Keratinocyte (primary cell): ENCODE measurements at regions not wholly inside any gene's neighbourhood (a gene's known extent, or its start where the extent isn't known, plus 50 kb on each side); places are given as distances from the start of the nearest gene placed in this dataset.
A peak's percentile ranks its signal among the peaks of the same experiment; 100 is the strongest.

ENCODE experiments used
- DNase-seq: peaks from one replicate; pipeline ENCODE4 v3.0.0-alpha.2; 2011; ENCODE audit warnings: low read depth, missing footprints, low spot score
- FAIRE-seq: peaks from 2 replicates; lab custom pipeline; 2011; peaks lifted over from hg19 to GRCh38; lab: Jason Lieb, UNC
- H2AFZ ChIP-seq: 2 replicates; pipeline ENCODE4 v1.6.0; 2012; ENCODE audit warnings: low read length, control low read depth, inconsistent platforms; ENCODE audit not compliant: control insufficient read depth
- H3K27ac ChIP-seq: 2 replicates; pipeline ENCODE4 v1.5.1; 2011; ENCODE audit warnings: low read length; ENCODE audit not compliant: control insufficient read depth, insufficient read depth
- H3K27me3 ChIP-seq: 3 replicates; pipeline ENCODE4 v1.6.0; 2011; ENCODE audit warnings: low read length; ENCODE audit not compliant: control insufficient read depth, insufficient read depth; ENCODE audit errors: extremely low read depth
- H3K36me3 ChIP-seq, 2 experiments: 2 replicates in 1 of 2; 3 replicates in 1 of 2; pipeline ENCODE4 v1.5.1; 2011; ENCODE audit warnings: low read length in 2 of 2, mild to moderate bottlenecking in 1 of 2; ENCODE audit not compliant: control insufficient read depth in 2 of 2, insufficient read depth in 2 of 2; ENCODE audit errors: extremely low read depth in 1 of 2
- H3K4me1 ChIP-seq: 3 replicates; pipeline ENCODE4 v1.5.1; 2011; ENCODE audit warnings: low read length; ENCODE audit not compliant: control insufficient read depth, insufficient read depth; ENCODE audit errors: extremely low read depth
- H3K4me2 ChIP-seq: 3 replicates; pipeline ENCODE4 v1.6.0; 2011; ENCODE audit warnings: low read depth, low read length; ENCODE audit not compliant: control insufficient read depth, insufficient read depth; ENCODE audit errors: extremely low read depth
- H3K4me3 ChIP-seq, 3 experiments: fragments of 200-600 bp in 1 of 3; sonication (generic) in 1 of 3; 2 replicates in 2 of 3; 3 replicates in 1 of 3; pipeline ENCODE4 v1.5.1; 2011 to 2016; ENCODE audit warnings: low read length in 3 of 3, mild to moderate bottlenecking in 3 of 3, control low read depth in 2 of 3, inconsistent platforms in 1 of 3, low read depth in 1 of 3, mixed read lengths in 1 of 3, mixed run types in 1 of 3, moderate library complexity in 1 of 3; ENCODE audit not compliant: control insufficient read depth in 2 of 3, insufficient read depth in 2 of 3; ENCODE audit errors: extremely low read depth in 1 of 3
- H3K79me2 ChIP-seq: 2 replicates; pipeline ENCODE4 v1.6.0; 2012; ENCODE audit warnings: low read length; ENCODE audit not compliant: control insufficient read depth, insufficient read depth
- H3K9ac ChIP-seq: 3 replicates; pipeline ENCODE4 v1.6.0; 2011; ENCODE audit warnings: low read length; ENCODE audit not compliant: control insufficient read depth, insufficient read depth; ENCODE audit errors: extremely low read depth
- H3K9me1 ChIP-seq: 3 replicates; pipeline ENCODE4 v1.6.0; 2011; ENCODE audit warnings: low read length; ENCODE audit not compliant: control insufficient read depth, insufficient read depth; ENCODE audit errors: extremely low read depth
- H3K9me3 ChIP-seq: 2 replicates; pipeline ENCODE4 v1.5.1; 2012; ENCODE audit warnings: low read depth, low read length; ENCODE audit not compliant: control insufficient read depth
- H4K20me1 ChIP-seq: 3 replicates; pipeline ENCODE4 v1.6.0; 2011; ENCODE audit warnings: low read length; ENCODE audit not compliant: control insufficient read depth, insufficient read depth; ENCODE audit errors: extremely low read depth
- CTCF ChIP-seq, 3 experiments: IDR thresholded peaks in 1 of 3; conservative IDR thresholded peaks in 1 of 3; optimal IDR thresholded peaks in 1 of 3; 2 replicates in 2 of 3; 3 replicates in 1 of 3; pipeline versions ENCODE3 to v1.5.1; 2011; ENCODE audit warnings: low read length in 3 of 3, mild to moderate bottlenecking in 3 of 3, moderate library complexity in 2 of 3, control low read depth in 1 of 3, inconsistent platforms in 1 of 3; ENCODE audit not compliant: insufficient read depth in 2 of 3; ENCODE audit errors: extremely low read depth in 1 of 3
- EZH2 ChIP-seq: IDR thresholded peaks from one replicate; pipeline ENCODE4 v1.6.1; 2012; ENCODE audit warnings: inconsistent platforms, mild to moderate bottlenecking, low read length, moderate library complexity
- dilution Hi-C: fragments of 300-500 bp; cut with MboI; formaldehyde crosslinking; loops from one replicate; pipeline ENCODE4 v1.7.0; 2020; ENCODE audit warnings: low sequenced_read_pairs; ENCODE audit not compliant: extremely low pct_ligation_motif_present

- Histone ChIP-seq H3K4me1 (peaks cover 10% of the 10 kb centered on the region), H3K27me3 (no peaks in the 10 kb centered on the region), H3K9me1 (no peaks in the 10 kb centered on the region), H2AFZ (peak overlapping the region; percentile 43), H3K79me2 (no peaks in the 10 kb centered on the region), H3K4me3 (peak overlapping the region in 1 of 3 experiments; percentile 15), H3K27ac (no peak overlapping the region), H3K36me3 (no peaks in the 10 kb centered on the region), H3K9ac (no peak overlapping the region), H3K9me3 (no peaks in the 10 kb centered on the region), H3K4me2 (peak overlapping the region; percentile 49), H4K20me1 (no peaks in the 10 kb centered on the region)
- FAIRE-seq = peak; percentile 79
- DNase-seq = peak; percentile 2
- dilution Hi-C loops = no loop called here
- TF ChIP-seq EZH2 (no peak), CTCF (optimal IDR thresholded peaks at IDR 0.05 in 1 of 3, IDR thresholded peaks at IDR 0.05 in 1 of 3, conservative IDR thresholded peaks at IDR 0.05 in 1 of 3; ENCODE audit: extremely low read depth in 1 of 3, insufficient read depth in 2 of 3, low read length in 3 of 3) (no peak)
Measured at GRCh38 chr9:3059781-3060468, 216.0 kb upstream of the PUM3 start.

GRCh38 chr9:3058409-3058808, 214.5 kb upstream of the PUM3 start:
- no peak for DNase-seq
- TF ChIP-seq EZH2 (no peak), CTCF (optimal IDR thresholded peaks at IDR 0.05 in 1 of 3, IDR thresholded peaks at IDR 0.05 in 1 of 3, conservative IDR thresholded peaks at IDR 0.05 in 1 of 3; ENCODE audit: extremely low read depth in 1 of 3, insufficient read depth in 2 of 3, low read length in 3 of 3) (no peak)
- no peaks in the 10 kb centered on the region for H4K20me1 ChIP-seq
- peaks cover 10% of the 10 kb centered on the region for H3K4me1 ChIP-seq
- H3K27me3 ChIP-seq = no peaks in the 10 kb centered on the region
- H3K4me2 ChIP-seq = no peak overlapping the region
- H3K9me3 ChIP-seq = no peaks in the 10 kb centered on the region
- H3K27ac ChIP-seq = no peak overlapping the region
- no peaks in the 10 kb centered on the region for H3K9me1 ChIP-seq
- H2AFZ ChIP-seq = peak overlapping the region; percentile 44
- dilution Hi-C loops = no loop called here
- no peak for FAIRE-seq
- H3K9ac ChIP-seq = no peak overlapping the region
- H3K4me3 ChIP-seq = no peak overlapping the region
- no peaks in the 10 kb centered on the region for H3K36me3 ChIP-seq
- H3K79me2 ChIP-seq = no peaks in the 10 kb centered on the region
